ENCODE measurements at regions not wholly inside any gene's neighbourhood (a gene's known extent, or its start where the extent isn't known, plus 50 kb on each side); places are given as distances from the start of the nearest gene placed in this dataset.

- DNase-seq (ENCODE audit: low read depth in 2 of 3, low spot score in 2 of 3): no peak
Measured at GRCh38 chr1:234990328-234990675, 138.3 kb downstream of the TOMM20 start.

- DNase-seq (ENCODE audit: low read depth in 2 of 3, low spot score in 2 of 3): no peak
Measured at GRCh38 chr1:234989479-234990327, 138.9 kb downstream of the TOMM20 start.

- no peak for DNase-seq (ENCODE audit: low read depth in 2 of 3, low spot score in 2 of 3)
Measured at GRCh38 chr1:234989019-234989418, 139.6 kb downstream of the TOMM20 start.

- DNase-seq (ENCODE audit: low read depth in 2 of 3, low spot score in 2 of 3): no peak
Measured at GRCh38 chr1:234988536-234988935, 140.1 kb downstream of the TOMM20 start.

- DNase-seq (ENCODE audit: low read depth in 2 of 3, low spot score in 2 of 3): no peak
Measured at GRCh38 chr1:234988155-234988517, 140.5 kb downstream of the TOMM20 start.

- DNase-seq (ENCODE audit: low read depth in 2 of 3, low spot score in 2 of 3): no peak
Measured at GRCh38 chr1:234987415-234988154, 141.1 kb downstream of the TOMM20 start.

GRCh38 chr1:234986750-234987414, 141.8 kb downstream of the TOMM20 start:
- DNase-seq (ENCODE audit: low read depth in 2 of 3, low spot score in 2 of 3): no peak

- DNase-seq (ENCODE audit: low read depth in 2 of 3, low spot score in 2 of 3): no peak
Measured at GRCh38 chr1:234985516-234986294, 142.9 kb downstream of the TOMM20 start.

GRCh38 chr1:234985007-234985370, 143.6 kb downstream of the TOMM20 start:
- no peak for DNase-seq (ENCODE audit: low read depth in 2 of 3, low spot score in 2 of 3)

GRCh38 chr1:234983564-234984238, 144.9 kb downstream of the TOMM20 start:
- DNase-seq (ENCODE audit: low read depth in 2 of 3, low spot score in 2 of 3): no peak

- DNase-seq (ENCODE audit: low read depth in 2 of 3, low spot score in 2 of 3): no peak
Measured at GRCh38 chr1:234981758-234982157, 146.9 kb downstream of the TOMM20 start.

- peak in 2 of 3 donors; percentile 96 to 97 for DNase-seq (ENCODE audit: low read depth in 2 of 3, low spot score in 2 of 3)
Measured at GRCh38 chr1:234980645-234981396, 147.8 kb downstream of the TOMM20 start.

GRCh38 chr1:234980291-234980644, 148.4 kb downstream of the TOMM20 start:
- no peak for DNase-seq (ENCODE audit: low read depth in 2 of 3, low spot score in 2 of 3)

- DNase-seq (ENCODE audit: low read depth in 2 of 3, low spot score in 2 of 3): peak in 1 of 3 donors; percentile 38
Measured at GRCh38 chr1:234979296-234980279, 149.0 kb downstream of the TOMM20 start.

GRCh38 chr1:234978397-234979295, 150.0 kb downstream of the TOMM20 start:
- peak in 1 of 3 donors; percentile 68 for DNase-seq (ENCODE audit: low read depth in 2 of 3, low spot score in 2 of 3)

- DNase-seq (ENCODE audit: low read depth in 2 of 3, low spot score in 2 of 3): no peak
Measured at GRCh38 chr1:234977875-234978396, 150.7 kb downstream of the TOMM20 start.
